HEK293 (cell line): ENCODE measurements at regions not wholly inside any gene's neighbourhood (a gene's known extent, or its start where the extent isn't known, plus 50 kb on each side); places are given as distances from the start of the nearest gene placed in this dataset.

Source experiments
- MZF1 ChIP-seq: fragments of 450-650 bp; formaldehyde crosslinking; IDR thresholded peaks from 2 replicates; pipeline ENCODE4 v1.5.1; 2017; ENCODE audit warnings: missing biosample characterization, missing genetic modification characterization, borderline replicate concordance
- ZNF785 ChIP-seq: fragments of 450-650 bp; formaldehyde crosslinking; IDR thresholded peaks from 2 replicates; pipeline ENCODE4 v1.5.1; 2016; ENCODE audit warnings: missing biosample characterization, missing genetic modification characterization
- TF ChIP-seq, protein P1 (sequence below): fragments of 450-650 bp; formaldehyde crosslinking; IDR thresholded peaks from 2 replicates; pipeline ENCODE4 v1.5.1; 2016; ENCODE audit warnings: missing biosample characterization, missing genetic modification characterization

- no peak for TF ChIP-seq ZNF785 (tag by site-specific recombination)
- TF ChIP-seq, protein P1, sequence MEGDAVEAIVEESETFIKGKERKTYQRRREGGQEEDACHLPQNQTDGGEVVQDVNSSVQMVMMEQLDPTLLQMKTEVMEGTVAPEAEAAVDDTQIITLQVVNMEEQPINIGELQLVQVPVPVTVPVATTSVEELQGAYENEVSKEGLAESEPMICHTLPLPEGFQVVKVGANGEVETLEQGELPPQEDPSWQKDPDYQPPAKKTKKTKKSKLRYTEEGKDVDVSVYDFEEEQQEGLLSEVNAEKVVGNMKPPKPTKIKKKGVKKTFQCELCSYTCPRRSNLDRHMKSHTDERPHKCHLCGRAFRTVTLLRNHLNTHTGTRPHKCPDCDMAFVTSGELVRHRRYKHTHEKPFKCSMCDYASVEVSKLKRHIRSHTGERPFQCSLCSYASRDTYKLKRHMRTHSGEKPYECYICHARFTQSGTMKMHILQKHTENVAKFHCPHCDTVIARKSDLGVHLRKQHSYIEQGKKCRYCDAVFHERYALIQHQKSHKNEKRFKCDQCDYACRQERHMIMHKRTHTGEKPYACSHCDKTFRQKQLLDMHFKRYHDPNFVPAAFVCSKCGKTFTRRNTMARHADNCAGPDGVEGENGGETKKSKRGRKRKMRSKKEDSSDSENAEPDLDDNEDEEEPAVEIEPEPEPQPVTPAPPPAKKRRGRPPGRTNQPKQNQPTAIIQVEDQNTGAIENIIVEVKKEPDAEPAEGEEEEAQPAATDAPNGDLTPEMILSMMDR (tag by site-specific recombination) = no peak
- TF ChIP-seq MZF1 (tag by site-specific recombination) = no peak
Observed at GRCh38 chr5:30932273-30933017, 261.0 kb upstream of the CDH6 start.
